GM06990 (cell line): ENCODE measurements at regions not wholly inside any gene's neighbourhood (a gene's known extent, or its start where the extent isn't known, plus 50 kb on each side); places are given as distances from the start of the nearest gene placed in this dataset.

ENCODE experiments used
- DNase-seq: peaks from one replicate; pipeline ENCODE4 v3.0.0-alpha.2; 2011; ENCODE audit not compliant: insufficient read length; ENCODE audit errors: extremely low read depth
- H3K27me3 ChIP-seq: replicated peaks from 2 replicates; pipeline ENCODE4 v1.6.0; 2011; ENCODE audit warnings: low read length; ENCODE audit not compliant: control insufficient read depth, insufficient read depth
- H3K36me3 ChIP-seq: 2 replicates; pipeline ENCODE4 v1.5.1; 2011; ENCODE audit warnings: low read length; ENCODE audit not compliant: control insufficient read depth, insufficient read depth
- H3K4me3 ChIP-seq: replicated peaks from 2 replicates; pipeline ENCODE4 v1.5.1; 2011; ENCODE audit warnings: low read depth, mild to moderate bottlenecking, control low read depth, low read length
- CTCF ChIP-seq: IDR thresholded peaks from 2 replicates; pipeline ENCODE4 v1.5.1; 2011; ENCODE audit warnings: low read length, control low read depth, mild to moderate bottlenecking, inconsistent platforms; ENCODE audit not compliant: insufficient read depth, poor library complexity, severe bottlenecking

- Histone ChIP-seq H3K36me3 (no peaks in the 10 kb centered on the region), H3K27me3 (no peaks in the 10 kb centered on the region), H3K4me3 (no peak overlapping the region)
- no peak for TF ChIP-seq CTCF
- no peak for DNase-seq
Observed at GRCh38 chr3:150170852-150171520, 200.3 kb upstream of the PFN2 start.

GRCh38 chr3:150169330-150169940, 198.7 kb upstream of the PFN2 start:
- TF ChIP-seq CTCF: no peak
- Histone ChIP-seq H3K4me3 (no peak overlapping the region), H3K36me3 (no peaks in the 10 kb centered on the region), H3K27me3 (no peaks in the 10 kb centered on the region)
- no peak for DNase-seq

GRCh38 chr3:150168698-150169097, 198.0 kb upstream of the PFN2 start:
- Histone ChIP-seq H3K27me3 (no peaks in the 10 kb centered on the region), H3K4me3 (no peak overlapping the region), H3K36me3 (no peaks in the 10 kb centered on the region)
- no peak for DNase-seq
- TF ChIP-seq CTCF: no peak

DNA sequence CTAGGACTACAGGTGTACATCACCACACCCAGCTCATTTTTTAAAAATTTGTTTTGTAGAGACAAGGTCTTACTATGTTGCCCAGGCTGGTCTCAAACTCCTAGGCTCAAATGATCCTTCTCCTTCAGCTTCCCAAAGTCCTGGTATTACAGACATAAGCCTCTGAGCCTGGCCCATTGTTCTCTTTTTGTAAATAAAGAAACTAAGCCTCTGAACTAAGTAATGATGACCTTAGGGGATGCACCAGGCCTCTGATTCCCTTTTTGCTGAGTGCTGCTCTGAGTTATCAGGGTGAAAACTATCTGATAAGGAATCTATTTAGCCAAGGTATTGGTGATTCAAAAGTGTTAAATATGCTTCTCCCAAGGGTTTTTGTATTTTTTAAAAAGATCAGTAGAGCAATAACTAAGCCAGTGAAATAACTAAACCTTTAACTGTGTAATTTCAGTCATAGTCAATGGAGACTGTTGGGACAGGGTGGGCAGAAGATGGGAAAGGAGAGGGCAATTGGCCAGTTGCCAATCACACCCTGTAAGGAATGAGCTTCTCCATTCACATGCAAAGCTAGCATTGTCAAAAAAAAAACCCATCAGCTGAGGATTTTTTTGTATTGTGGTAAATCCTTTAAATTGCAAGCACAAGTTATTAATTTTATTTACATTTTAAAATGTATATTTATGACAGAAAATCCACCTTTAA, 194.8 kb upstream of the PFN2 start:
- DNase-seq: no peak
- Histone ChIP-seq H3K4me3 (no peak overlapping the region), H3K36me3 (no peaks in the 10 kb centered on the region), H3K27me3 (no peaks in the 10 kb centered on the region)
- TF ChIP-seq CTCF: no peak

DNA sequence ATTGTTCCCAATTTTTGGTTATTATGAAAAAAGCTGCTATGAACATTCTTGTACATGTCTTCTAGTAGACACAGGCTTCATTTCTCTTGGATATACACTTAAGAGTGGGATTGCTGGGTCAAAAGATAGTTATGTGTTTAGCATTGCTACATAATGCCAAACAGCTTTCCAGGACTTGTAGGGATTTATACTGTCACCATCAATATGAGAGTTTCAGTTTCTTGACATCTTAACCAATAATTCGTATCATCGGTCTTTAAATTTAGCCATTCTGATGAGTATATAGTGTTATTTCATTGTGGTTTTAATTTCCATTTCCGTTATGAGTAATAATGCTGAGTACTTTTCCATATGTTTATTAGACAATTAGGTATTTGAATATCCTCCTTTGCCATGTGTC, 190.3 kb upstream of the PFN2 start:
- Histone ChIP-seq H3K36me3 (no peaks in the 10 kb centered on the region), H3K27me3 (no peaks in the 10 kb centered on the region), H3K4me3 (no peak overlapping the region)
- no peak for TF ChIP-seq CTCF
- no peak for DNase-seq
